B cell (primary cell): ENCODE measurements at regions not wholly inside any gene's neighbourhood (a gene's known extent, or its start where the extent isn't known, plus 50 kb on each side); places are given as distances from the start of the nearest gene placed in this dataset.

Experiments
- ATAC-seq: fragments of 200-7000 bp; cut with Tn5 transposase; one replicate; pipeline ENCODE4 v1.10.0; 2021; ENCODE audit warnings: low read depth, mild to moderate bottlenecking, moderate number of reproducible peaks, moderate library complexity
- CTCF ChIA-PET: fragments of 350-600 bp; sonication (Branson Sonifier 250); formaldehyde crosslinking; loops from one replicate; lab custom pipeline; 2021; ENCODE audit warnings: antibody characterized with exemption, inconsistent platforms; lab: Charles Lee
- POLR2A ChIA-PET: fragments of 350-600 bp; sonication (Branson Sonifier 250); formaldehyde crosslinking; loops from one replicate; lab custom pipeline; 2021; ENCODE audit warnings: antibody characterized with exemption; lab: Charles Lee
- DNase-seq: peaks from one replicate; pipeline ENCODE4 v3.0.0; 2013
- H2AFZ ChIP-seq: 2 replicates; pipeline ENCODE4 v1.6.1; 2012; ENCODE audit warnings: mild to moderate bottlenecking, low read depth, low read length; ENCODE audit not compliant: insufficient read depth, poor library complexity, severe bottlenecking
- H3K27ac ChIP-seq, 2 donors: 1 replicate in 1 of 2; 2 replicates in 1 of 2; pipeline ENCODE4 v1.5.1; 2012 to 2013; ENCODE audit warnings: low read length in 2 of 2, mild to moderate bottlenecking in 2 of 2, moderate library complexity in 1 of 2
- H3K27me3 ChIP-seq, 4 experiments: fragments of 200-600 bp in 1 of 4; sonication (generic) in 1 of 4; replicated peaks in 1 of 4; 1 replicate in 2 of 4; 2 replicates in 2 of 4; pipeline versions ENCODE4 v1.6.1 to v1.7.0; 2013 to 2016; ENCODE audit warnings: low read length in 3 of 4, mild to moderate bottlenecking in 2 of 4, mixed read lengths in 1 of 4, moderate library complexity in 1 of 4; ENCODE audit not compliant: insufficient read depth in 4 of 4, control insufficient read depth in 3 of 4; ENCODE audit errors: control extremely low read depth in 1 of 4
- H3K36me3 ChIP-seq, 2 experiments: replicated peaks in 1 of 2; 1 replicate in 1 of 2; 2 replicates in 1 of 2; pipeline versions ENCODE4 v1.6.1 to v1.7.1; 2013; ENCODE audit warnings: low read length in 1 of 2; ENCODE audit not compliant: insufficient read depth in 2 of 2, control insufficient read depth in 1 of 2; ENCODE audit errors: control extremely low read depth in 1 of 2, extremely low read depth in 1 of 2
- H3K4me1 ChIP-seq, 2 donors: fragments of 200-600 bp in 1 of 2; sonication (generic) in 1 of 2; 1 replicate in 1 of 2; 2 replicates in 1 of 2; pipeline versions ENCODE4 v1.5.1 to v1.6.1; 2013 to 2017; ENCODE audit warnings: low read length in 2 of 2; ENCODE audit not compliant: control insufficient read depth in 2 of 2, insufficient read depth in 2 of 2
- H3K4me2 ChIP-seq: replicated peaks from 2 replicates; pipeline ENCODE3; 2012; ENCODE audit warnings: mild to moderate bottlenecking, low read depth, low read length; ENCODE audit not compliant: poor library complexity, severe bottlenecking
- H3K4me3 ChIP-seq, 5 experiments: fragments of 200-600 bp in 1 of 5; sonication (generic) in 1 of 5; 1 replicate in 3 of 5; 2 replicates in 2 of 5; pipeline versions ENCODE4 v1.5.1 to v1.7.0; 2011 to 2016; ENCODE audit warnings: low read length in 4 of 5, mild to moderate bottlenecking in 4 of 5, low read depth in 2 of 5, control low read depth in 1 of 5, moderate library complexity in 1 of 5; ENCODE audit not compliant: insufficient read depth in 1 of 5; ENCODE audit errors: control extremely low read depth in 1 of 5, extremely low read depth in 1 of 5
- H3K79me2 ChIP-seq: fragments of 200-600 bp; sonication (generic); one replicate; pipeline ENCODE4 v1.6.0; 2016; ENCODE audit warnings: low read length; ENCODE audit not compliant: control insufficient read depth, insufficient read depth
- H3K9ac ChIP-seq: fragments of 200-600 bp; sonication (generic); 2 replicates; pipeline ENCODE4 v1.6.1; 2017; ENCODE audit warnings: mild to moderate bottlenecking, low read length, moderate library complexity
- H3K9me3 ChIP-seq, 3 donors: one replicate each; pipeline versions ENCODE4 v1.6.1 to v1.7.1; 2013; ENCODE audit warnings: low read length in 2 of 3; ENCODE audit not compliant: control insufficient read depth in 2 of 3, insufficient read depth in 1 of 3; ENCODE audit errors: control extremely low read depth in 1 of 3
- H4K20me1 ChIP-seq: 2 replicates; pipeline ENCODE4 v1.6.0; 2012; ENCODE audit warnings: mild to moderate bottlenecking, low read length; ENCODE audit not compliant: insufficient read depth, control insufficient read depth, poor library complexity, severe bottlenecking
- H3K27ac Mint-ChIP-seq: one replicate; pipeline ENCODE4 v1.8.0; 2021; ENCODE audit warnings: mixed read lengths
- H3K27me3 Mint-ChIP-seq: one replicate; pipeline ENCODE4 v1.8.0; 2021; ENCODE audit warnings: mixed read lengths
- H3K4me1 Mint-ChIP-seq: one replicate; pipeline ENCODE4 v1.8.0; 2021; ENCODE audit warnings: mixed read lengths
- H3K4me3 Mint-ChIP-seq: one replicate; pipeline ENCODE4 v1.8.0; 2021; ENCODE audit warnings: mixed read lengths
- H3K9me3 Mint-ChIP-seq: one replicate; pipeline ENCODE4 v1.8.0; 2022; ENCODE audit warnings: mixed read lengths; ENCODE audit not compliant: insufficient read depth
- EZH2 ChIP-seq: IDR thresholded peaks from 2 replicates; pipeline ENCODE4 v1.6.1; 2012; ENCODE audit warnings: borderline replicate concordance, low read depth, mild to moderate bottlenecking, moderate library complexity, low read length; ENCODE audit not compliant: insufficient read depth, poor library complexity, severe bottlenecking
- WGBS: methylation state at CpG from one replicate; pipeline ENCODE4 v1.1.5; 2013; ENCODE audit warnings: missing lambda C conversion rate; ENCODE audit not compliant: insufficient coverage; 5-methylcytosine and 5-hydroxymethylcytosine counted together
- intact Hi-C: fragments of 100-400 bp; cut with micrococcal nuclease; formaldehyde crosslinking; loops from one replicate; pipeline ENCODE4 v1.10.0; 2022
- TF ChIP-seq, protein P1 (sequence below): fragments of 200-600 bp; IDR thresholded peaks from one replicate; pipeline ENCODE4 v1.8.0; 2022; ENCODE audit warnings: antibody characterized with exemption, mild to moderate bottlenecking

DNA sequence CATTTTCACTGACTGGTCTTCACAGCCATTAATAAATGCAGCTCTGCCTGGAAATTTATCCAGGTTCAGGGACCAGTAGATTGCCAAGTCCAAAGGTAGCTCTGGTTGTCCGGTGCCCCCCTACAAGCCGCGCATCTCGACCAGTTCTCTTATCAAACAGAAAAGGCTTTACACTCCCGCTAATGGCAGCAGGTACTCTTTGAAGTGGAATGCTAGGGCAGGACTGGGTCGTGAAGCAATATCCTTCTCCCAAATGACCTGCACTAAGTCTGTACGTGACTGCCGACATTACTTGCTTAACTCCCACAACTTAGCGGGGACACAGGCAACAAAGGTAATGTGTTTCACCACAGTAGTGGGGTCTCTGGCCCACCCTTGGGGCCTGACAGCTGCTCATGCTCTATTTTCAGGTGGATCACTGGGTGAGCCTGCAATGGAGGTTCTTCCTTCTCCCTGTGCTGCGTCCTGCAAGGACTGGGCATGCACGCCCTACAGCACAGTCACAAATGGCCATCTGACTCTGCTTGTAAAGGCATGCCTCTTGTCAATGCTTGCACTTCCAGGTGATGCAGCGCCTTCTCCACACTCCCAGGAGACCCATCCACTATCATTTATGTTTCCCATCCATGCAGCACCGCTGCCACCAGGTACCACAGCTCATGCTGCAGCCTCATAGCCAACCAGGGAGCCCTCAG lies 96.1 kb upstream of the CTSC start:
- ATAC-seq, result no peak
- no peaks in the 10 kb centered on the region for H3K36me3 ChIP-seq
- ChIA-PET CTCF (no interaction called here), POLR2A (no interaction called here)
- no peak overlapping the region for H3K9ac ChIP-seq
- peaks cover 0 to 13% (median 0%) of the 10 kb centered on the region in 3 donors for H3K9me3 ChIP-seq
- no peak overlapping the region for H3K4me2 ChIP-seq
- no peak overlapping the region for H2AFZ ChIP-seq
- Mint-ChIP-seq H3K27ac (no peak overlapping the region), H3K27me3 (no peaks in the 10 kb centered on the region), H3K9me3 (no peaks in the 10 kb centered on the region), H3K4me1 (peaks cover 2% of the 10 kb centered on the region), H3K4me3 (no peak overlapping the region)
- intact Hi-C loops, result no loop called here
- no peak for TF ChIP-seq EZH2
- TF ChIP-seq, protein P1, sequence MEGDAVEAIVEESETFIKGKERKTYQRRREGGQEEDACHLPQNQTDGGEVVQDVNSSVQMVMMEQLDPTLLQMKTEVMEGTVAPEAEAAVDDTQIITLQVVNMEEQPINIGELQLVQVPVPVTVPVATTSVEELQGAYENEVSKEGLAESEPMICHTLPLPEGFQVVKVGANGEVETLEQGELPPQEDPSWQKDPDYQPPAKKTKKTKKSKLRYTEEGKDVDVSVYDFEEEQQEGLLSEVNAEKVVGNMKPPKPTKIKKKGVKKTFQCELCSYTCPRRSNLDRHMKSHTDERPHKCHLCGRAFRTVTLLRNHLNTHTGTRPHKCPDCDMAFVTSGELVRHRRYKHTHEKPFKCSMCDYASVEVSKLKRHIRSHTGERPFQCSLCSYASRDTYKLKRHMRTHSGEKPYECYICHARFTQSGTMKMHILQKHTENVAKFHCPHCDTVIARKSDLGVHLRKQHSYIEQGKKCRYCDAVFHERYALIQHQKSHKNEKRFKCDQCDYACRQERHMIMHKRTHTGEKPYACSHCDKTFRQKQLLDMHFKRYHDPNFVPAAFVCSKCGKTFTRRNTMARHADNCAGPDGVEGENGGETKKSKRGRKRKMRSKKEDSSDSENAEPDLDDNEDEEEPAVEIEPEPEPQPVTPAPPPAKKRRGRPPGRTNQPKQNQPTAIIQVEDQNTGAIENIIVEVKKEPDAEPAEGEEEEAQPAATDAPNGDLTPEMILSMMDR, result no peak
- WGBS, result 92% methylated on average over 13 of the region's 13 CpGs
- no peaks in the 10 kb centered on the region for H3K79me2 ChIP-seq
- H3K27ac ChIP-seq, result no peak overlapping the region
- H3K4me3 ChIP-seq, result no peak overlapping the region
- H3K4me1 ChIP-seq, result no peaks in the 10 kb centered on the region
- H3K27me3 ChIP-seq, result no peaks in the 10 kb centered on the region
- no peak for DNase-seq
- H4K20me1 ChIP-seq, result no peaks in the 10 kb centered on the region

DNA sequence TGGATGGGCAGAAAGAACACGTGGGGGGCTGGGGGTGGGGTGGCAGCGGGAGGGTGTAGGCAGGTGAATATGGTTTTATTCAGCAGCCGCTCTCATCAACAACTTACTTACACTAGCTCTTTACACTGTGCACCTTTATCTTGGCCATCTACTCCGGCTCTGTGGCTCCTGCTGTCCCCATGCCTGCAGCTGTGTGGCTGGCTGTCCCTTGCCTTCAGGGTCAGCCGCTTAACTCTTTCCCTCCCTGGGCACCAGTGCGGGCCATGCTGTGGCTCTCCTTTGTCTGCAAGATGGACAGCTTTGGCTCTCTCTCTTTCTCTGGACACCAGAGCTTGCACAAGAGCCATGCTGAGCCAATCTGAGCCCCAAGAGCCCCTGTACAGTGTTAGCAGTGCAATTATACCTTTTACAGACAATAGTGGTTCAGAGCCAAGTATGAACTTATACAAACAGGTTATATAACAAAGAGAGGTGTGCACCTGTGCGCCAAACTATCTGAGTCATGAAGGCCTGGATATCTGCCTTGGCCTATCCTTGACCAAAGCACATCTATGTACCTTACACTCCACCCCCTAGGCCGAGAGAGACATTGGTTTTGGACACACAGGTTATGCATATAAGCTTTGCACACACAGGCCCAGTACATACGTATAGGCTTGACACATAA lies 94.3 kb upstream of the CTSC start:
- no peak overlapping the region for H3K4me3 ChIP-seq
- H3K79me2 ChIP-seq, result no peaks in the 10 kb centered on the region
- peaks cover 0 to 13% (median 0%) of the 10 kb centered on the region in 3 donors for H3K9me3 ChIP-seq
- H3K27me3 ChIP-seq, result no peaks in the 10 kb centered on the region
- TF ChIP-seq, protein P1, result no peak
- no peaks in the 10 kb centered on the region for H3K4me1 Mint-ChIP-seq
- H3K27ac ChIP-seq, result no peak overlapping the region
- ATAC-seq (no peak), DNase-seq (no peak)
- H3K36me3 ChIP-seq, result no peaks in the 10 kb centered on the region
- no peak overlapping the region for H2AFZ ChIP-seq
- CTCF ChIA-PET, result no interaction called here
- no peaks in the 10 kb centered on the region for H3K4me1 ChIP-seq
- WGBS, result 88% methylated on average over 6 of the region's 9 CpGs
- no peaks in the 10 kb centered on the region for H4K20me1 ChIP-seq
- intact Hi-C loops, result no loop called here
- no peak overlapping the region for H3K4me2 ChIP-seq
- no peaks in the 10 kb centered on the region for H3K9me3 Mint-ChIP-seq
- H3K27me3 Mint-ChIP-seq, result no peaks in the 10 kb centered on the region
- POLR2A ChIA-PET, result no interaction called here
- H3K9ac ChIP-seq, result no peak overlapping the region
- H3K4me3 Mint-ChIP-seq, result no peak overlapping the region
- H3K27ac Mint-ChIP-seq, result no peak overlapping the region
